GM12878 (cell line): ENCODE measurements at regions not wholly inside any gene's neighbourhood (a gene's known extent, or its start where the extent isn't known, plus 50 kb on each side); places are given as distances from the start of the nearest gene placed in this dataset.

ENCODE experiments used
- ATAC-seq: fragments of 200-7000 bp; cut with Tn5 transposase; 3 replicates; pipeline ENCODE4 v1.9.1; 2020; ENCODE audit warnings: mild to moderate bottlenecking, moderate library complexity
- BruUV-seq: library from RNA; stranded (reverse); fragments of 400-500 nt; replicated peaks from 2 replicates; lab custom pipeline; 2021; lab: Mats Ljungman, UMichigan
- CTCF ChIA-PET: fragments of 300-600 bp; sonication (Branson Sonifier 250); formaldehyde crosslinking; extraction: SDS; loops from one replicate; lab custom pipeline; 2021; ENCODE audit warnings: inconsistent platforms; lab: Yijun Ruan, JAX
- POLR2A ChIA-PET: fragments of 350-600 bp; formaldehyde crosslinking; extraction: SDS; loops from one replicate; lab custom pipeline; 2021; ENCODE audit warnings: inconsistent platforms; lab: Charles Lee
- RAD21 ChIA-PET: fragments of 300-600 bp; sonication (Branson Sonifier 250); formaldehyde crosslinking; loops from one replicate; lab custom pipeline; 2023; ENCODE audit warnings: antibody characterized with exemption; ENCODE audit not compliant: unreplicated experiment; lab: Charles Lee
- SMC1A ChIA-PET: fragments of 300-600 bp; sonication (Branson Sonifier 250); formaldehyde crosslinking; loops from one replicate; lab custom pipeline; 2023; ENCODE audit not compliant: unreplicated experiment, uncharacterized antibody; lab: Charles Lee
- DNase-seq: peaks from one replicate; pipeline ENCODE4 v3.0.0-alpha.2; 2011; ENCODE audit warnings: low read depth, low spot score
- FAIRE-seq: peaks from 3 replicates; lab custom pipeline; 2011; peaks lifted over from hg19 to GRCh38; lab: Jason Lieb, UNC
- H2AFZ ChIP-seq: 2 replicates; pipeline ENCODE4 v1.6.0; 2011; ENCODE audit warnings: low read depth, low read length, control low read depth; ENCODE audit not compliant: control insufficient read depth
- H3K27ac ChIP-seq: 2 replicates; pipeline ENCODE4 v1.5.1; 2011; ENCODE audit warnings: control low read depth; ENCODE audit not compliant: control insufficient read depth, insufficient read depth
- H3K27me3 ChIP-seq, 2 experiments: replicated peaks in 1 of 2; 2 replicates each; pipeline versions ENCODE4 v1.6.0 to v1.6.1; 2011; ENCODE audit warnings: low read length in 1 of 2; ENCODE audit not compliant: control insufficient read depth in 2 of 2, insufficient read depth in 2 of 2
- H3K36me3 ChIP-seq, 2 experiments: 2 replicates each; pipeline ENCODE4 v1.5.1; 2011; ENCODE audit warnings: low read length in 1 of 2; ENCODE audit not compliant: control insufficient read depth in 2 of 2, insufficient read depth in 2 of 2
- H3K4me1 ChIP-seq: 2 replicates; pipeline ENCODE4 v1.6.1; 2011; ENCODE audit warnings: mild to moderate bottlenecking, low read length, moderate library complexity, mixed read lengths; ENCODE audit not compliant: control insufficient read depth, insufficient read depth
- H3K4me2 ChIP-seq: 2 replicates; pipeline ENCODE4 v1.6.0; 2011; ENCODE audit warnings: control low read depth; ENCODE audit not compliant: control insufficient read depth, insufficient read depth
- H3K4me3 ChIP-seq: fragments of 200-600 bp; sonication (generic); 2 replicates; pipeline ENCODE4 v1.5.1; 2016
- H3K79me2 ChIP-seq: 2 replicates; pipeline ENCODE4 v1.6.0; 2011; ENCODE audit warnings: low read length; ENCODE audit not compliant: control insufficient read depth, insufficient read depth
- H3K9ac ChIP-seq: 2 replicates; pipeline ENCODE4 v1.8.0; 2011; ENCODE audit warnings: low read length, control low read depth, mixed read lengths; ENCODE audit not compliant: control insufficient read depth, insufficient read depth
- H3K9me3 ChIP-seq: replicated peaks from 3 replicates; pipeline ENCODE4 v1.5.1; 2011; ENCODE audit warnings: mild to moderate bottlenecking, low read length; ENCODE audit not compliant: control insufficient read depth, insufficient read depth
- H4K20me1 ChIP-seq: 2 replicates; pipeline ENCODE4 v1.6.0; 2011; ENCODE audit not compliant: control insufficient read depth, insufficient read depth
- BACH1 ChIP-seq: fragments of 450-650 bp; IDR thresholded peaks from 2 replicates; pipeline ENCODE4 v1.6.1; 2017; ENCODE audit warnings: mild to moderate bottlenecking, borderline replicate concordance
- EGR1 ChIP-seq, 2 experiments: IDR thresholded peaks; 1 replicate in 1 of 2; 2 replicates in 1 of 2; pipeline ENCODE4 v1.6.1; 2011 to 2012; ENCODE audit warnings: low read depth in 2 of 2, low read length in 2 of 2, borderline replicate concordance in 1 of 2, mild to moderate bottlenecking in 1 of 2, moderate library complexity in 1 of 2
- ETV6 ChIP-seq, 2 experiments: fragments of 450-650 bp in 1 of 2; IDR thresholded peaks in 1 of 2; conservative IDR thresholded peaks in 1 of 2; 2 replicates each; pipeline ENCODE4 v1.6.1; 2014; ENCODE audit warnings: antibody characterized with exemption in 1 of 2, borderline replicate concordance in 1 of 2, low read depth in 1 of 2, mild to moderate bottlenecking in 1 of 2, moderate library complexity in 1 of 2
- MEF2A ChIP-seq: IDR thresholded peaks from 2 replicates; pipeline ENCODE4 v1.6.1; 2011; ENCODE audit warnings: low read depth, mild to moderate bottlenecking, low read length, moderate library complexity; ENCODE audit not compliant: insufficient read depth
- PAX8 ChIP-seq: fragments of 450-650 bp; IDR thresholded peaks from 2 replicates; pipeline ENCODE4 v1.6.1; 2017; ENCODE audit warnings: mild to moderate bottlenecking, moderate library complexity
- PBX3 ChIP-seq: IDR thresholded peaks from 2 replicates; pipeline ENCODE4 v1.6.1; 2011; ENCODE audit warnings: mild to moderate bottlenecking, low read depth, low read length, moderate library complexity; ENCODE audit not compliant: insufficient replicate concordance
- TBL1XR1 ChIP-seq: IDR thresholded peaks from 2 replicates; pipeline ENCODE4 v1.6.1; 2012; ENCODE audit warnings: low read depth, low read length, improper control_type of control experiment
- ZNF384 ChIP-seq: IDR thresholded peaks from 2 replicates; pipeline ENCODE4 v1.6.1; 2012; ENCODE audit warnings: low read depth, mild to moderate bottlenecking, low read length, improper control_type of control experiment, borderline replicate concordance
- ZNF592 ChIP-seq: fragments of 450-650 bp; IDR thresholded peaks from 2 replicates; pipeline ENCODE4 v1.6.1; 2017; ENCODE audit warnings: mild to moderate bottlenecking, moderate library complexity
- ZNF687 ChIP-seq: fragments of 450-650 bp; IDR thresholded peaks from 2 replicates; pipeline ENCODE4 v1.6.1; 2017; ENCODE audit warnings: mild to moderate bottlenecking, moderate library complexity
- WGBS: methylation state at CpG from one replicate; pipeline ENCODE4 v1.1.6; 2016; ENCODE audit warnings: low lambda C conversion rate; ENCODE audit not compliant: insufficient replicate concordance, insufficient coverage; ENCODE audit errors: missing lambda C conversion rate; 5-methylcytosine and 5-hydroxymethylcytosine counted together
- in situ Hi-C: fragments of 300-500 bp; cut with MboI; formaldehyde crosslinking; loops from 9 replicates; pipeline ENCODE4 v1.14.3; 2018; ENCODE audit warnings: mixed read lengths
- intact Hi-C: fragments of 100-400 bp; cut with micrococcal nuclease; formaldehyde crosslinking; loops from one replicate; pipeline ENCODE4 v1.14.2; 2022; ENCODE audit not compliant: unreplicated experiment

GRCh38 chr16:85239871-85240270, 127.6 kb upstream of the CIBAR2 start:
- SMC1A ChIA-PET: interaction anchor here (0.8 to 1.9 kb wide), 2 partner anchors 13 to 17 kb away, joined by 3 to 6 read pairs; no protein-coding TSS in a partner anchor
- 60% methylated on average over 8 of the region's 8 CpGs for WGBS
- TF ChIP-seq EGR1 (IDR thresholded peaks at IDR 0.05; ENCODE audit: borderline replicate concordance in 1 of 2, low read depth in 2 of 2, low read length in 2 of 2) (no peak), PAX8 (no peak), ETV6 (conservative IDR thresholded peaks at IDR 0.05 in 1 of 2, IDR thresholded peaks at IDR 0.05 in 1 of 2; ENCODE audit: borderline replicate concordance in 1 of 2, low read depth in 1 of 2) (no peak), ZNF384 (no peak), PBX3 (no peak), ZNF687 (no peak), BACH1 (no peak), TBL1XR1 (no peak), MEF2A (no peak), ZNF592 (no peak)

More at GRCh38 chr16:85239871-85240270, 127.6 kb upstream of the CIBAR2 start:
- H3K4me3 ChIP-seq: no peak overlapping the region
- H3K9me3 ChIP-seq: no peaks in the 10 kb centered on the region
- no peak for ATAC-seq
- no peaks in the 10 kb centered on the region for H3K36me3 ChIP-seq
- ChIA-PET CTCF (interaction anchor here (0.9 to 7.5 kb wide), 4 partner anchors 10 to 35 kb away, joined by 3 to 36 read pairs (median 4); no protein-coding TSS in a partner anchor), POLR2A (no interaction called here), RAD21 (no interaction called here)
- in situ Hi-C loops (no loop called here), intact Hi-C loops (no loop called here)
- H3K4me2 ChIP-seq: no peak overlapping the region
- H3K27ac ChIP-seq: no peak overlapping the region
- no peak overlapping the region for H3K9ac ChIP-seq
- H3K4me1 ChIP-seq: peaks cover 11% of the 10 kb centered on the region
- BruUV-seq: no TSS peak
- no peak for DNase-seq
- FAIRE-seq: no peak
- H4K20me1 ChIP-seq: no peaks in the 10 kb centered on the region
- H3K27me3 ChIP-seq: no peaks in the 10 kb centered on the region
- H2AFZ ChIP-seq: no peak overlapping the region
- no peaks in the 10 kb centered on the region for H3K79me2 ChIP-seq
